H9 (cell line): ENCODE measurements at regions not wholly inside any gene's neighbourhood (a gene's known extent, or its start where the extent isn't known, plus 50 kb on each side); places are given as distances from the start of the nearest gene placed in this dataset.

Experiments
- DNase-seq: peaks from one replicate; pipeline ENCODE4 v3.0.0-alpha.2; 2017
- H2AFZ ChIP-seq: one replicate; pipeline ENCODE4 v1.6.1; 2013; ENCODE audit warnings: mild to moderate bottlenecking, low read length, control low read depth, moderate library complexity
- H2AK5ac ChIP-seq: 2 replicates; pipeline ENCODE4 v1.6.1; 2013; ENCODE audit warnings: low read length, control low read depth, mixed read lengths; ENCODE audit not compliant: insufficient read length
- H2BK120ac ChIP-seq: one replicate; pipeline ENCODE4 v1.6.1; 2013; ENCODE audit warnings: low read depth, mild to moderate bottlenecking, low read length, control low read depth, inconsistent platforms; ENCODE audit not compliant: poor library complexity, severe bottlenecking
- H2BK12ac ChIP-seq: 2 replicates; pipeline ENCODE4 v1.6.1; 2013; ENCODE audit warnings: low read length, control low read depth, mixed read lengths, low read depth; ENCODE audit not compliant: insufficient read length
- H2BK15ac ChIP-seq: 2 replicates; pipeline ENCODE4 v1.6.1; 2013; ENCODE audit warnings: low read depth, low read length, control low read depth
- H2BK20ac ChIP-seq: one replicate; pipeline ENCODE4 v1.6.1; 2013; ENCODE audit warnings: low read depth, mild to moderate bottlenecking, low read length, control low read depth, inconsistent platforms; ENCODE audit not compliant: poor library complexity, severe bottlenecking
- H2BK5ac ChIP-seq: 2 replicates; pipeline ENCODE4 v1.6.1; 2013; ENCODE audit warnings: low read length, control low read depth, mixed read lengths; ENCODE audit not compliant: insufficient read length
- H3K14ac ChIP-seq: 2 replicates; pipeline ENCODE4 v1.6.1; 2013; ENCODE audit warnings: low read length, control low read depth; ENCODE audit not compliant: insufficient read depth
- H3K18ac ChIP-seq: 2 replicates; pipeline ENCODE4 v1.6.1; 2013; ENCODE audit warnings: low read depth, mild to moderate bottlenecking, mixed read lengths, low read length, control low read depth; ENCODE audit not compliant: insufficient read length
- H3K23ac ChIP-seq: 2 replicates; pipeline ENCODE4 v1.6.1; 2013; ENCODE audit warnings: low read length, control low read depth, mixed read lengths, low read depth; ENCODE audit not compliant: insufficient read length
- H3K23me2 ChIP-seq: 2 replicates; pipeline ENCODE4 v1.6.1; 2013; ENCODE audit warnings: low read depth, mild to moderate bottlenecking, mixed read lengths, low read length, control low read depth; ENCODE audit not compliant: insufficient read length, poor library complexity, severe bottlenecking
- H3K27ac ChIP-seq: 2 replicates; pipeline ENCODE4 v1.5.1; 2013; ENCODE audit warnings: low read length, control low read depth, mixed read lengths, low read depth; ENCODE audit not compliant: insufficient read length
- H3K27me3 ChIP-seq: 2 replicates; pipeline ENCODE4 v1.6.1; 2013; ENCODE audit warnings: low read length, control low read depth, inconsistent platforms; ENCODE audit not compliant: insufficient read depth
- H3K4ac ChIP-seq: 2 replicates; pipeline ENCODE4 v1.6.1; 2013; ENCODE audit warnings: low read depth, mild to moderate bottlenecking, control low read depth, inconsistent platforms, low read length, moderate library complexity
- H3K4me1 ChIP-seq: 2 replicates; pipeline ENCODE4 v1.6.1; 2013; ENCODE audit warnings: low read length, control low read depth, inconsistent platforms; ENCODE audit not compliant: insufficient read depth
- H3K4me2 ChIP-seq: 2 replicates; pipeline ENCODE4 v1.6.1; 2013; ENCODE audit warnings: low read length, control low read depth, mixed read lengths; ENCODE audit not compliant: insufficient read length, insufficient read depth
- H3K56ac ChIP-seq: 2 replicates; pipeline ENCODE4 v1.6.1; 2013; ENCODE audit warnings: low read depth, mild to moderate bottlenecking, mixed read lengths, low read length, control low read depth; ENCODE audit not compliant: insufficient read length
- H3K79me1 ChIP-seq: 2 replicates; pipeline ENCODE4 v1.6.1; 2013; ENCODE audit warnings: low read depth, mild to moderate bottlenecking, moderate library complexity, low read length, control low read depth, inconsistent platforms; ENCODE audit not compliant: insufficient read depth, poor library complexity, severe bottlenecking
- H3K79me2 ChIP-seq: 2 replicates; pipeline ENCODE4 v1.6.1; 2013; ENCODE audit warnings: low read length, control low read depth, inconsistent platforms; ENCODE audit not compliant: insufficient read depth
- H3K9ac ChIP-seq: 2 replicates; pipeline ENCODE4 v1.6.1; 2013; ENCODE audit warnings: low read length, control low read depth, mixed read lengths; ENCODE audit not compliant: insufficient read length; ENCODE audit errors: extremely low read depth
- H3K9me3 ChIP-seq: one replicate; pipeline ENCODE4 v1.6.1; 2013; ENCODE audit warnings: low read depth, low read length, inconsistent platforms; ENCODE audit not compliant: control insufficient read depth
- H3T11ph ChIP-seq: one replicate; pipeline ENCODE4 v1.6.1; 2013; ENCODE audit warnings: mild to moderate bottlenecking, low read length, control low read depth, inconsistent platforms
- H4K20me1 ChIP-seq: one replicate; pipeline ENCODE4 v1.6.1; 2013; ENCODE audit not compliant: control insufficient read depth, insufficient read length, insufficient read depth
- H4K5ac ChIP-seq: 2 replicates; pipeline ENCODE4 v1.6.1; 2013; ENCODE audit warnings: low read depth, mild to moderate bottlenecking, mixed read lengths, low read length, control low read depth; ENCODE audit not compliant: insufficient read length
- H4K8ac ChIP-seq: replicated peaks from 2 replicates; pipeline ENCODE4 v1.6.1; 2013; ENCODE audit warnings: low read length, control low read depth, mixed read lengths, low read depth; ENCODE audit not compliant: insufficient read length
- H4K91ac ChIP-seq: 2 replicates; pipeline ENCODE4 v1.6.1; 2013; ENCODE audit warnings: low read depth, mild to moderate bottlenecking, moderate library complexity, mixed read lengths, low read length, control low read depth; ENCODE audit not compliant: insufficient read length
- H3K27ac Mint-ChIP-seq, 3 experiments: 2 replicates in 2 of 3; 3 replicates in 1 of 3; pipeline ENCODE4 v1.8.0; 2020 to 2021; ENCODE audit warnings: mixed read lengths in 3 of 3, mild to moderate bottlenecking in 1 of 3, moderate library complexity in 1 of 3
- H3K27me3 Mint-ChIP-seq: 2 replicates; pipeline ENCODE4 v1.8.0; 2021; ENCODE audit warnings: low read depth, mild to moderate bottlenecking, moderate library complexity, mixed read lengths
- H3K36me3 Mint-ChIP-seq, 3 experiments: 2 replicates in 2 of 3; 3 replicates in 1 of 3; pipeline ENCODE4 v1.8.0; 2020 to 2021; ENCODE audit warnings: low read depth in 3 of 3, mixed read lengths in 3 of 3; ENCODE audit not compliant: insufficient read depth in 1 of 3
- H3K4me1 Mint-ChIP-seq, 2 experiments: 2 replicates each; pipeline ENCODE4 v1.8.0; 2020; ENCODE audit warnings: mixed read lengths in 2 of 2
- H3K4me3 Mint-ChIP-seq, 2 experiments: 2 replicates in 1 of 2; 3 replicates in 1 of 2; pipeline ENCODE4 v1.8.0; 2020 to 2021; ENCODE audit warnings: mild to moderate bottlenecking in 2 of 2, mixed read lengths in 2 of 2, moderate library complexity in 1 of 2
- H3K9me3 Mint-ChIP-seq, 2 experiments: 2 replicates in 1 of 2; 3 replicates in 1 of 2; pipeline ENCODE4 v1.8.0; 2020; ENCODE audit warnings: mild to moderate bottlenecking in 2 of 2, mixed read lengths in 2 of 2, moderate library complexity in 1 of 2
- WGBS: extraction: QIAGEN DNeasy Blood & Tissue Kit; methylation state at CpG from one replicate; pipeline ENCODE4 v1.1.7; 2013; ENCODE audit warnings: missing lambda C conversion rate, low lambda C conversion rate, mixed read lengths; ENCODE audit not compliant: insufficient read length; ENCODE audit errors: extremely low coverage; 5-methylcytosine and 5-hydroxymethylcytosine counted together
- TF ChIP-seq, protein P1 (sequence below): fragments of 200-600 bp; sonication (generic); conservative IDR thresholded peaks from 3 replicates; pipeline ENCODE4 v1.8.0; 2021; ENCODE audit warnings: antibody characterized with exemption, mild to moderate bottlenecking

- no CpG with 5 or more reads among the region's 6 CpGs for WGBS
- Histone ChIP-seq H2BK15ac (no peak overlapping the region), H2AFZ (no peak overlapping the region), H2BK20ac (no peak overlapping the region), H3K4me2 (no peak overlapping the region), H4K8ac (no peak overlapping the region), H2BK120ac (no peak overlapping the region), H3K9me3 (peaks cover 7% of the 10 kb centered on the region), H4K91ac (no peak overlapping the region), H3K4ac (no peak overlapping the region), H3K4me1 (no peaks in the 10 kb centered on the region), H2BK12ac (no peak overlapping the region), H3K9ac (no peak overlapping the region), H3K23ac (no peak overlapping the region), H3K14ac (no peak overlapping the region), H3K23me2 (no peaks in the 10 kb centered on the region), H3K27ac (no peak overlapping the region), H4K5ac (no peak overlapping the region), H3K18ac (no peak overlapping the region), H2AK5ac (no peak overlapping the region), H3K79me1 (no peaks in the 10 kb centered on the region), H2BK5ac (no peak overlapping the region), H4K20me1 (no peaks in the 10 kb centered on the region), H3K56ac (no peak overlapping the region), H3K27me3 (no peaks in the 10 kb centered on the region), H3K79me2 (no peaks in the 10 kb centered on the region), H3T11ph (no peak overlapping the region)
- H3K27me3 Mint-ChIP-seq: peaks cover 47% of the 10 kb centered on the region
- peaks cover 27 to 28% of the 10 kb centered on the region in 2 experiments for H3K4me1 Mint-ChIP-seq
- H3K4me3 Mint-ChIP-seq: no peak overlapping the region
- peaks cover 5 to 19% (median 6%) of the 10 kb centered on the region in 3 experiments; a peak in 6 of 7 replicates for H3K36me3 Mint-ChIP-seq
- peaks cover 12 to 13% of the 10 kb centered on the region in 2 experiments for H3K9me3 Mint-ChIP-seq
- TF ChIP-seq, protein P1, sequence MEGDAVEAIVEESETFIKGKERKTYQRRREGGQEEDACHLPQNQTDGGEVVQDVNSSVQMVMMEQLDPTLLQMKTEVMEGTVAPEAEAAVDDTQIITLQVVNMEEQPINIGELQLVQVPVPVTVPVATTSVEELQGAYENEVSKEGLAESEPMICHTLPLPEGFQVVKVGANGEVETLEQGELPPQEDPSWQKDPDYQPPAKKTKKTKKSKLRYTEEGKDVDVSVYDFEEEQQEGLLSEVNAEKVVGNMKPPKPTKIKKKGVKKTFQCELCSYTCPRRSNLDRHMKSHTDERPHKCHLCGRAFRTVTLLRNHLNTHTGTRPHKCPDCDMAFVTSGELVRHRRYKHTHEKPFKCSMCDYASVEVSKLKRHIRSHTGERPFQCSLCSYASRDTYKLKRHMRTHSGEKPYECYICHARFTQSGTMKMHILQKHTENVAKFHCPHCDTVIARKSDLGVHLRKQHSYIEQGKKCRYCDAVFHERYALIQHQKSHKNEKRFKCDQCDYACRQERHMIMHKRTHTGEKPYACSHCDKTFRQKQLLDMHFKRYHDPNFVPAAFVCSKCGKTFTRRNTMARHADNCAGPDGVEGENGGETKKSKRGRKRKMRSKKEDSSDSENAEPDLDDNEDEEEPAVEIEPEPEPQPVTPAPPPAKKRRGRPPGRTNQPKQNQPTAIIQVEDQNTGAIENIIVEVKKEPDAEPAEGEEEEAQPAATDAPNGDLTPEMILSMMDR: no peak
- H3K27ac Mint-ChIP-seq: no peak overlapping the region; a peak in 1 of 7 replicates
- no peak for DNase-seq
Measured at GRCh38 chr11:115051938-115052590, 373.7 kb downstream of the NXPE2 start.
